WERI-Rb-1 (cell line): ENCODE measurements at regions not wholly inside any gene's neighbourhood (a gene's known extent, or its start where the extent isn't known, plus 50 kb on each side); places are given as distances from the start of the nearest gene placed in this dataset.
"Not testable (repeated sequence)": the region's sequence is repeated elsewhere in the genome, so short reads cannot be mapped to it uniquely, and the experiment has no call there.

Experiments used
- DNase-seq: peaks from one replicate; pipeline ENCODE4 v3.0.0-alpha.2; 2020
- H3K27ac ChIP-seq: fragments of 250-450 bp; sonication (Bioruptor Pico); 2 replicates; pipeline ENCODE4 v1.5.1; 2020; ENCODE audit warnings: mild to moderate bottlenecking, moderate library complexity
- H3K27me3 ChIP-seq: fragments of 250-450 bp; sonication (Bioruptor Pico); 2 replicates; pipeline ENCODE4 v1.5.1; 2021; ENCODE audit warnings: mild to moderate bottlenecking, low read depth, moderate library complexity; ENCODE audit not compliant: insufficient read depth, severe bottlenecking
- H3K36me3 ChIP-seq: fragments of 250-450 bp; sonication (Bioruptor Pico); 2 replicates; pipeline ENCODE4 v1.5.1; 2020; ENCODE audit warnings: mild to moderate bottlenecking, moderate library complexity
- H3K4me3 ChIP-seq: 2 replicates; pipeline ENCODE4 v1.5.1; 2011; ENCODE audit warnings: low read depth, mild to moderate bottlenecking, control low read depth, low read length
- H3K9me3 ChIP-seq: fragments of 250-450 bp; sonication (Bioruptor Pico); 2 replicates; pipeline ENCODE4 v1.5.1; 2021; ENCODE audit warnings: mild to moderate bottlenecking, moderate library complexity; ENCODE audit not compliant: severe bottlenecking
- CTCF ChIP-seq: IDR thresholded peaks from 2 replicates; pipeline ENCODE4 v1.5.1; 2011; ENCODE audit warnings: low read depth, mild to moderate bottlenecking, control low read depth, inconsistent platforms, low read length

GRCh38 chr1:95879498-95880050 lies 645.6 kb downstream of the RWDD3 start:
- Histone ChIP-seq H3K4me3 (no peak overlapping the region), H3K36me3 (no peaks in the 10 kb centered on the region), H3K27me3 (no peaks in the 10 kb centered on the region), H3K9me3 (no peaks in the 10 kb centered on the region), H3K27ac (no peak overlapping the region)
- DNase-seq, result no peak
- TF ChIP-seq CTCF, result no peak

GRCh38 chr1:95888941-95889390 lies 655.0 kb downstream of the RWDD3 start:
- Histone ChIP-seq H3K9me3 (no peaks in the 10 kb centered on the region), H3K36me3 (no peaks in the 10 kb centered on the region), H3K4me3 (no peak overlapping the region), H3K27me3 (no peaks in the 10 kb centered on the region), H3K27ac (no peak overlapping the region)
- no peak for TF ChIP-seq CTCF
- no peak for DNase-seq

GRCh38 chr1:95889400-95889799 lies 655.4 kb downstream of the RWDD3 start:
- no peak overlapping the region for H3K27ac ChIP-seq
- H3K9me3 ChIP-seq, result no peaks in the 10 kb centered on the region
- H3K27me3 ChIP-seq, result no peaks in the 10 kb centered on the region
- DNase-seq, result no peak
- no peak for TF ChIP-seq CTCF
- no peak overlapping the region for H3K4me3 ChIP-seq
- H3K36me3 ChIP-seq, result no peaks in the 10 kb centered on the region

GRCh38 chr1:95893921-95894320 lies 659.9 kb downstream of the RWDD3 start:
- Histone ChIP-seq H3K27me3 (no peaks in the 10 kb centered on the region), H3K36me3 (no peaks in the 10 kb centered on the region), H3K27ac (no peak overlapping the region), H3K9me3 (no peaks in the 10 kb centered on the region), H3K4me3 (no peak overlapping the region)
- DNase-seq, result no peak
- TF ChIP-seq CTCF, result no peak

GRCh38 chr1:95903060-95903459 lies 669.0 kb downstream of the RWDD3 start:
- no peaks in the 10 kb centered on the region for H3K36me3 ChIP-seq
- H3K9me3 ChIP-seq, result no peaks in the 10 kb centered on the region
- no peak overlapping the region for H3K4me3 ChIP-seq
- no peak for TF ChIP-seq CTCF
- H3K27me3 ChIP-seq, result no peaks in the 10 kb centered on the region
- H3K27ac ChIP-seq, result no peak overlapping the region
- DNase-seq, result no peak

GRCh38 chr1:95905818-95906395 lies 671.9 kb downstream of the RWDD3 start:
- no peaks in the 10 kb centered on the region for H3K9me3 ChIP-seq
- no peak overlapping the region for H3K27ac ChIP-seq
- no peak for TF ChIP-seq CTCF
- H3K27me3 ChIP-seq, result no peaks in the 10 kb centered on the region
- DNase-seq, result no peak
- H3K4me3 ChIP-seq, result no peak overlapping the region
- H3K36me3 ChIP-seq, result no peaks in the 10 kb centered on the region

- not testable (repeated sequence) for H3K4me3 ChIP-seq, H3K36me3 ChIP-seq, H3K27me3 ChIP-seq, H3K9me3 ChIP-seq, H3K27ac ChIP-seq, DNase-seq
Observed at GRCh38 chr1:95911739-95912138, 677.7 kb downstream of the RWDD3 start.
